ENCODE measurements at regions not wholly inside any gene's neighbourhood (a gene's known extent, or its start where the extent isn't known, plus 50 kb on each side); places are given as distances from the start of the nearest gene placed in this dataset.

DNA sequence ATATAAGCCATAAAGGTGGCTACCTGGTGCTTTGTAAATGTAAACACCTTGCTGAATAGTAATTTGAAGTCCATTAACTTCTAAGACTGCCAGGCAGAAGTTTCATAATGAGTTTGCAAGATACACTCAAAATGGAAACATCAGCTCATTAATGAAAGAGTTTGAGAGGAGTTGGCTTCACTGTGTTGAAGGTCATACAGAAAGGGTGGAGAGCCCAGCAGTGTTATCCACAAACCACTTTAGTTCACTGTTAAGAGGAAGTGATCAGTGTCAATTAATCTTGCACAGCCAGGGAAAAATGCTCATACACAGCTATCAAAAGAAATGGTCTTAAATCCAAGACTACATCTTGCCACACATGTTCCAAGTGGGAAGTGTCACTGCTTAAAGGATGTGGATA, 689.4 kb downstream of the JRKL start:
- BruUV-seq (replicated peaks) = no TSS peak
- CTCF ChIA-PET = no interaction called here
- H3K36me3 ChIP-seq (ENCODE audit: control insufficient read depth, insufficient read depth, low read length) = no peaks in the 10 kb centered on the region
- no peak overlapping the region for H3K14ac ChIP-seq (replicated peaks; ENCODE audit: low read depth, low read length)
- H4K5ac ChIP-seq (ENCODE audit: low read depth, low read length) = no peak overlapping the region
- H4K91ac ChIP-seq (ENCODE audit: insufficient read depth, low read depth, low read length) = no peak overlapping the region
- POLR2A ChIA-PET (ENCODE audit: unreplicated experiment) = no interaction called here
- no peak overlapping the region for H2BK120ac ChIP-seq (ENCODE audit: low read depth, low read length)
- H4K20me1 ChIP-seq (ENCODE audit: insufficient read depth, low read length) = no peaks in the 10 kb centered on the region
- H3K4me2 ChIP-seq (ENCODE audit: low read depth, low read length) = no peak overlapping the region
- no peak overlapping the region for H3K56ac ChIP-seq (ENCODE audit: extremely low read depth, insufficient read depth, low read length)
- in situ Hi-C loops (cut with MboI; ENCODE audit: low sequenced_read_pairs) = no loop called here
- intact Hi-C loops (cut with micrococcal nuclease) = no loop called here
- ATAC-seq (ENCODE audit: low read depth) = no peak
- no peak overlapping the region for H4K8ac ChIP-seq (ENCODE audit: low read depth in 2 of 2, low read length in 2 of 2)
- no peak overlapping the region for H3K23ac ChIP-seq (ENCODE audit: low read depth, low read length)
- no peak overlapping the region for H2AK5ac ChIP-seq (ENCODE audit: low read depth, low read length)
- H2BK5ac ChIP-seq (ENCODE audit: low read depth, low read length, poor library complexity, severe bottlenecking) = no peak overlapping the region
- no peak overlapping the region for H3K4ac ChIP-seq (ENCODE audit: low read depth, low read length)
- no peaks in the 10 kb centered on the region for H3K79me1 ChIP-seq (ENCODE audit: low read depth in 1 of 2, low read length in 2 of 2)
- no peak for DNase-seq
- no peak overlapping the region for H2BK15ac ChIP-seq (ENCODE audit: low read depth, low read length)
- dilution Hi-C loops (cut with HindIII; ENCODE audit: low sequenced_read_pairs, unreplicated experiment) = no loop called here
- no peak overlapping the region for H3K9ac ChIP-seq (ENCODE audit: low read depth, low read length)
- H3K9me3 ChIP-seq (ENCODE audit: control insufficient read depth, insufficient read depth, low read length) = peaks cover under 1% of the 10 kb centered on the region
- H3K9me1 ChIP-seq (ENCODE audit: insufficient read depth, low read length) = no peaks in the 10 kb centered on the region
- H3K4me1 ChIP-seq (ENCODE audit: control insufficient read depth, insufficient read depth, low read length) = no peaks in the 10 kb centered on the region
- H2AK9ac ChIP-seq (replicated peaks; ENCODE audit: low read depth, low read length, poor library complexity) = no peak overlapping the region
- no peak overlapping the region for H2AFZ ChIP-seq (replicated peaks; ENCODE audit: low read length, poor library complexity)
- no peak overlapping the region for H3K27ac ChIP-seq (ENCODE audit: insufficient read depth, low read length)
- TF ChIP-seq CEBPB (IDR thresholded peaks at IDR 0.05; ENCODE audit: low read depth, low read length) = no peak
- TF ChIP-seq, protein P1, sequence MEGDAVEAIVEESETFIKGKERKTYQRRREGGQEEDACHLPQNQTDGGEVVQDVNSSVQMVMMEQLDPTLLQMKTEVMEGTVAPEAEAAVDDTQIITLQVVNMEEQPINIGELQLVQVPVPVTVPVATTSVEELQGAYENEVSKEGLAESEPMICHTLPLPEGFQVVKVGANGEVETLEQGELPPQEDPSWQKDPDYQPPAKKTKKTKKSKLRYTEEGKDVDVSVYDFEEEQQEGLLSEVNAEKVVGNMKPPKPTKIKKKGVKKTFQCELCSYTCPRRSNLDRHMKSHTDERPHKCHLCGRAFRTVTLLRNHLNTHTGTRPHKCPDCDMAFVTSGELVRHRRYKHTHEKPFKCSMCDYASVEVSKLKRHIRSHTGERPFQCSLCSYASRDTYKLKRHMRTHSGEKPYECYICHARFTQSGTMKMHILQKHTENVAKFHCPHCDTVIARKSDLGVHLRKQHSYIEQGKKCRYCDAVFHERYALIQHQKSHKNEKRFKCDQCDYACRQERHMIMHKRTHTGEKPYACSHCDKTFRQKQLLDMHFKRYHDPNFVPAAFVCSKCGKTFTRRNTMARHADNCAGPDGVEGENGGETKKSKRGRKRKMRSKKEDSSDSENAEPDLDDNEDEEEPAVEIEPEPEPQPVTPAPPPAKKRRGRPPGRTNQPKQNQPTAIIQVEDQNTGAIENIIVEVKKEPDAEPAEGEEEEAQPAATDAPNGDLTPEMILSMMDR (conservative IDR thresholded peaks at IDR 0.05; ENCODE audit: low read depth, low read length) = no peak
- no peak for TF ChIP-seq FOS (IDR thresholded peaks at IDR 0.05; ENCODE audit: low read depth, low read length)
- TF ChIP-seq MAZ (IDR thresholded peaks at IDR 0.05; ENCODE audit: borderline replicate concordance, low read depth, low read length) = no peak
- TF ChIP-seq BHLHE40 (IDR thresholded peaks at IDR 0.05; ENCODE audit: low read depth, low read length) = no peak
- no peak for TF ChIP-seq CHD1 (IDR thresholded peaks at IDR 0.05; ENCODE audit: low read depth, low read length)
- TF ChIP-seq, protein P2, sequence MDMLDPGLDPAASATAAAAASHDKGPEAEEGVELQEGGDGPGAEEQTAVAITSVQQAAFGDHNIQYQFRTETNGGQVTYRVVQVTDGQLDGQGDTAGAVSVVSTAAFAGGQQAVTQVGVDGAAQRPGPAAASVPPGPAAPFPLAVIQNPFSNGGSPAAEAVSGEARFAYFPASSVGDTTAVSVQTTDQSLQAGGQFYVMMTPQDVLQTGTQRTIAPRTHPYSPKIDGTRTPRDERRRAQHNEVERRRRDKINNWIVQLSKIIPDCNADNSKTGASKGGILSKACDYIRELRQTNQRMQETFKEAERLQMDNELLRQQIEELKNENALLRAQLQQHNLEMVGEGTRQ (IDR thresholded peaks at IDR 0.05; ENCODE audit: low read depth, low read length) = no peak
- TF ChIP-seq RFX5 (IDR thresholded peaks at IDR 0.05; ENCODE audit: low read depth, low read length) = no peak
- TF ChIP-seq RCOR1 (IDR thresholded peaks at IDR 0.05; ENCODE audit: insufficient replicate concordance, low read length) = no peak
- no peak for TF ChIP-seq MAFK (IDR thresholded peaks at IDR 0.05; ENCODE audit: low read depth, low read length)
- H3K4me3 ChIP-seq (ENCODE audit: insufficient read depth, low read depth, low read length) = no peak overlapping the region
- H3K18ac ChIP-seq (ENCODE audit: low read depth, low read length) = no peak overlapping the region
- H3K27me3 ChIP-seq (ENCODE audit: control insufficient read depth, insufficient read depth, low read length) = no peaks in the 10 kb centered on the region
- H2BK20ac ChIP-seq (ENCODE audit: low read depth, low read length) = no peak overlapping the region

Measured in IMR-90 (cell line).